ENCODE measurements at regions not wholly inside any gene's neighbourhood (a gene's known extent, or its start where the extent isn't known, plus 50 kb on each side); places are given as distances from the start of the nearest gene placed in this dataset.

- Histone ChIP-seq H3K27ac (no peak overlapping the region), H3K4me3 (no peak overlapping the region), H3K4me1 (no peaks in the 10 kb centered on the region), H3K9me3 (peaks cover 0 to 2% (median 0%) of the 10 kb centered on the region in 4 donors), H3K36me3 (no peaks in the 10 kb centered on the region), H3K27me3 (no peaks in the 10 kb centered on the region)
- TF ChIP-seq POLR2A (IDR thresholded peaks at IDR 0.05) (no peak), EP300 (IDR thresholded peaks at IDR 0.05) (no peak), POLR2AphosphoS5 (IDR thresholded peaks at IDR 0.05) (no peak)
- TF ChIP-seq, protein P1, sequence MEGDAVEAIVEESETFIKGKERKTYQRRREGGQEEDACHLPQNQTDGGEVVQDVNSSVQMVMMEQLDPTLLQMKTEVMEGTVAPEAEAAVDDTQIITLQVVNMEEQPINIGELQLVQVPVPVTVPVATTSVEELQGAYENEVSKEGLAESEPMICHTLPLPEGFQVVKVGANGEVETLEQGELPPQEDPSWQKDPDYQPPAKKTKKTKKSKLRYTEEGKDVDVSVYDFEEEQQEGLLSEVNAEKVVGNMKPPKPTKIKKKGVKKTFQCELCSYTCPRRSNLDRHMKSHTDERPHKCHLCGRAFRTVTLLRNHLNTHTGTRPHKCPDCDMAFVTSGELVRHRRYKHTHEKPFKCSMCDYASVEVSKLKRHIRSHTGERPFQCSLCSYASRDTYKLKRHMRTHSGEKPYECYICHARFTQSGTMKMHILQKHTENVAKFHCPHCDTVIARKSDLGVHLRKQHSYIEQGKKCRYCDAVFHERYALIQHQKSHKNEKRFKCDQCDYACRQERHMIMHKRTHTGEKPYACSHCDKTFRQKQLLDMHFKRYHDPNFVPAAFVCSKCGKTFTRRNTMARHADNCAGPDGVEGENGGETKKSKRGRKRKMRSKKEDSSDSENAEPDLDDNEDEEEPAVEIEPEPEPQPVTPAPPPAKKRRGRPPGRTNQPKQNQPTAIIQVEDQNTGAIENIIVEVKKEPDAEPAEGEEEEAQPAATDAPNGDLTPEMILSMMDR (IDR thresholded peaks at IDR 0.05): no peak
- ATAC-seq (ENCODE audit: low FRiP score in 2 of 2) (no peak), DNase-seq (no peak)
- 74 to 82% methylated on average over 1 of the region's 1 CpG for WGBS, 2 donors
Measured at GRCh38 chr4:168019019-168019651, 73.2 kb upstream of the ANXA10 start.

DNA sequence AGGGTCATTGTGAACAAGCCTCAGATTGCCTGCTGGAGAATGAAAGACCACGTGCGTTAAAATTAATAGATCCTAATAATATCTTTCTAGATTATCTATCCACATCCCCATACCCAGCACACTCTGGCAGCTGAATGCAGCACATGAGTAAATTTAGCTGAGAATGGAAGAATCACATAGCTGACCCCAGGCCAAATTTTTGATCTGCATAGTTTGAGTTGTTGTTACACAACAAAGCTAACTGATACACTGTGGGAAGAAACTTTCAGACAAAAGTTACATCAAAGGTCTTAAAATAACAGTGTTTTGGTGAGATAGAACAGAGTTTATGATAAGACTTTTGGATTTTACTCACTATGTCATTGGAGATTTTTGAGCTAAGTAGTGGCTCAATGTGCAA, 72.4 kb upstream of the ANXA10 start:
- no peak for DNase-seq
- no peak for ATAC-seq (ENCODE audit: low FRiP score in 2 of 2)
- H3K4me1 ChIP-seq: no peaks in the 10 kb centered on the region
- peaks cover 0 to 2% (median 0%) of the 10 kb centered on the region in 4 donors for H3K9me3 ChIP-seq
- H3K36me3 ChIP-seq: no peaks in the 10 kb centered on the region
- no peak overlapping the region for H3K27ac ChIP-seq
- TF ChIP-seq, protein P1 (IDR thresholded peaks at IDR 0.05): no peak
- TF ChIP-seq POLR2AphosphoS5 (IDR thresholded peaks at IDR 0.05) (no peak), EP300 (IDR thresholded peaks at IDR 0.05) (no peak), POLR2A (IDR thresholded peaks at IDR 0.05) (no peak)
- no peak overlapping the region for H3K4me3 ChIP-seq
- H3K27me3 ChIP-seq: no peaks in the 10 kb centered on the region
- 90 to 97% methylated on average over 2 of the region's 2 CpGs for WGBS, 2 donors

- Histone ChIP-seq H3K36me3 (no peaks in the 10 kb centered on the region), H3K4me1 (no peaks in the 10 kb centered on the region), H3K4me3 (no peak overlapping the region), H3K27ac (no peak overlapping the region), H3K9me3 (peaks cover 0 to 2% (median 0%) of the 10 kb centered on the region in 4 donors), H3K27me3 (no peaks in the 10 kb centered on the region)
- DNase-seq (no peak), ATAC-seq (ENCODE audit: low FRiP score in 2 of 2) (no peak)
- TF ChIP-seq POLR2AphosphoS5 (IDR thresholded peaks at IDR 0.05): no peak
- TF ChIP-seq EP300 (IDR thresholded peaks at IDR 0.05): no peak
- TF ChIP-seq, protein P1 (IDR thresholded peaks at IDR 0.05): no peak
- no peak for TF ChIP-seq POLR2A (IDR thresholded peaks at IDR 0.05)
- WGBS, 2 donors: 39 to 68% methylated on average over 1 of the region's 1 CpG
Measured at GRCh38 chr4:168021666-168022065, 70.7 kb upstream of the ANXA10 start.

- Histone ChIP-seq H3K36me3 (no peaks in the 10 kb centered on the region), H3K4me1 (no peaks in the 10 kb centered on the region), H3K27me3 (no peaks in the 10 kb centered on the region), H3K4me3 (no peak overlapping the region), H3K27ac (no peak overlapping the region), H3K9me3 (no peaks in the 10 kb centered on the region)
- TF ChIP-seq EP300 (IDR thresholded peaks at IDR 0.05) (no peak), POLR2AphosphoS5 (IDR thresholded peaks at IDR 0.05) (no peak), POLR2A (IDR thresholded peaks at IDR 0.05) (no peak)
- TF ChIP-seq, protein P1 (IDR thresholded peaks at IDR 0.05): no peak
- WGBS, 2 donors: 83 to 98% methylated on average over 2 of the region's 2 CpGs
- ATAC-seq (ENCODE audit: low FRiP score in 2 of 2) (no peak), DNase-seq (no peak)
Measured at GRCh38 chr4:168028568-168028967, 63.8 kb upstream of the ANXA10 start.

DNA sequence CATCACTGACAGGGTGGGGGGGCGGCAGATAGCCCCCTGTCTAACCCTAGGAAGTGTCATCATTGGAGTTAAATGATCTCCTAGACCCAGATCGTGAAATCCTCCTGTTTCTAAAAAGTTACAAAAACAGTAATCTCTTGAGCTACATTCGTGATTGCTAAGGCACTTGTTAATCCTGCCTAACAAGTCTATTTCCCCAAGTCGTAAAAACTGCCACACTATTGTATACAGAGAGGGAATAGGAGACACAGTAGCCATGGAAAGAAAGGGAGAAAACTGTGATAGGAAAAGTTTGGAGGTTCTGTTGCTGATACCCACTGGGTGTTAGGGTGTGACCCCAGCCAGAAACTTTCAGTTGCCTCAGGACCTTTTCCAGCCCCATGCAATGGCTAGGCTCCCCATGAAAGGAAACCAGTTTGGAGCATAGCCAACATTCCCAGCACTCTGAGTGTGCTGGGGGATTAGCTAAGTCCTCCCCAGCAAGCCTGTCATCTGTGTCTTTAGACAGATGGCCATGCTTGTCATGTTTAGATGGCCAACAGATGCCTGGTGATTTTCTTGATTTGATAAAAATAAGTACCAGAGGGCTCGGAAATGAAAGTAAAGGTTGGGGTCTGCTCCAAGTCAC, 63.3 kb upstream of the ANXA10 start:
- no peak overlapping the region for H3K27ac ChIP-seq
- TF ChIP-seq POLR2A (IDR thresholded peaks at IDR 0.05) (no peak), EP300 (IDR thresholded peaks at IDR 0.05) (no peak)
- no peaks in the 10 kb centered on the region for H3K9me3 ChIP-seq
- H3K27me3 ChIP-seq: no peaks in the 10 kb centered on the region
- no peak for DNase-seq
- no peak overlapping the region for H3K4me3 ChIP-seq
- ATAC-seq (ENCODE audit: low FRiP score in 2 of 2): no peak
- WGBS, 2 donors: 64% methylated on average over 5 of the region's 5 CpGs
- H3K36me3 ChIP-seq: no peaks in the 10 kb centered on the region
- H3K4me1 ChIP-seq: no peaks in the 10 kb centered on the region
